SJCRH30 (cell line): ENCODE measurements at regions not wholly inside any gene's neighbourhood (a gene's known extent, or its start where the extent isn't known, plus 50 kb on each side); places are given as distances from the start of the nearest gene placed in this dataset.

Experiments
- DNase-seq, 2 experiments: peaks; one replicate each; pipeline ENCODE4 v3.0.0-alpha.2; 2015 to 2020
- H3K27ac ChIP-seq: fragments of 250-450 bp; sonication (Bioruptor Pico); 2 replicates; pipeline ENCODE4 v1.5.1; 2020; ENCODE audit warnings: mild to moderate bottlenecking, moderate library complexity
- H3K27me3 ChIP-seq: fragments of 250-450 bp; sonication (Bioruptor Pico); 2 replicates; pipeline ENCODE4 v1.5.1; 2020; ENCODE audit warnings: mild to moderate bottlenecking, moderate library complexity
- H3K36me3 ChIP-seq: fragments of 250-450 bp; sonication (Bioruptor Pico); 2 replicates; pipeline ENCODE4 v1.5.1; 2020; ENCODE audit warnings: mild to moderate bottlenecking, moderate library complexity
- H3K4me1 ChIP-seq: fragments of 250-450 bp; sonication (Bioruptor Pico); 2 replicates; pipeline ENCODE4 v1.5.1; 2020; ENCODE audit warnings: mild to moderate bottlenecking, moderate library complexity
- H3K4me3 ChIP-seq: fragments of 250-450 bp; sonication (Bioruptor Pico); 2 replicates; pipeline ENCODE4 v1.5.1; 2020; ENCODE audit warnings: mild to moderate bottlenecking, moderate library complexity
- H3K9me3 ChIP-seq: fragments of 250-450 bp; sonication (Bioruptor Pico); replicated peaks from 2 replicates; pipeline ENCODE4 v1.5.1; 2020; ENCODE audit warnings: mild to moderate bottlenecking, moderate library complexity

DNA sequence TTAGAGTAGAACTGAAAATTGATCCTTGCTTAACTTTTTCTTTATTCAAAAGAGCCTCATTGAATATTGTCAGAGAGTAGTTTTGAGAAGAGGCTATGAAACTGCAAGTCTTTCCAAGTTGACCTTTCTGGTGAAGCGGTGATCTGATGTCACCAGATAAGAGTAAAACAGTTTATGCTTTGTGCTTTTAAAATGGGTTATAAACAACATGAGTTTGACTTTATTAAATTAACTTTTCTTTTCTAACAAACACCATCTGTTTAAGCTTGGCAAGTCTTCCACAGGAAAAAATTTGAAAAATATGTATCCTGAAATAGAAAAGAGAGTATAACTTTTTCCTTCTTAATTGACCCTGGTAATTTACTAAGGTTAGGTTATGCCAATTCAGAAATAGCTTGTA is 408.7 kb upstream of the NOVA1 start:
- Histone ChIP-seq H3K36me3 (no peaks in the 10 kb centered on the region), H3K27me3 (no peaks in the 10 kb centered on the region), H3K4me3 (no peak overlapping the region), H3K27ac (no peak overlapping the region), H3K4me1 (no peaks in the 10 kb centered on the region), H3K9me3 (no peaks in the 10 kb centered on the region)
- no peak for DNase-seq

DNA sequence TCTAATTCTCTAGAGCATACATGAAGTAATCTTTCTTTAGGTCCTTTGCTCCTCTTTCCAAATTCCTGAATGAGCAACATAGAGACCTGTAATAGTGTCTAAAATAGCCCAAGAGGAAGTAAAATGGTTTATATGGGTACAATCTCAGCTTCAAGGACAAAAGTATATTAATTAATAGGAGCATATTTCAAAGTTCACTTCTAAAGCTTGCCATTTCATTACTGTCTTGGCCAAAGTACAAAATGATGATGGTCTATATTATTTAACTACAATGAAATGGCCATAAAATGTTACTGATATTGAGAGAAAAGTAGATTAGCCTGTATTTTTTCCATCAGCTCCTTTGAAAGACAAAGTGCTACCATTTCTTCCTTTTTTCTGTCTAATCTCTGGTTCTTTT is 410.4 kb upstream of the NOVA1 start:
- Histone ChIP-seq H3K9me3 (no peaks in the 10 kb centered on the region), H3K4me3 (no peak overlapping the region), H3K4me1 (no peaks in the 10 kb centered on the region), H3K36me3 (no peaks in the 10 kb centered on the region), H3K27ac (no peak overlapping the region), H3K27me3 (no peaks in the 10 kb centered on the region)
- DNase-seq: no peak

DNA sequence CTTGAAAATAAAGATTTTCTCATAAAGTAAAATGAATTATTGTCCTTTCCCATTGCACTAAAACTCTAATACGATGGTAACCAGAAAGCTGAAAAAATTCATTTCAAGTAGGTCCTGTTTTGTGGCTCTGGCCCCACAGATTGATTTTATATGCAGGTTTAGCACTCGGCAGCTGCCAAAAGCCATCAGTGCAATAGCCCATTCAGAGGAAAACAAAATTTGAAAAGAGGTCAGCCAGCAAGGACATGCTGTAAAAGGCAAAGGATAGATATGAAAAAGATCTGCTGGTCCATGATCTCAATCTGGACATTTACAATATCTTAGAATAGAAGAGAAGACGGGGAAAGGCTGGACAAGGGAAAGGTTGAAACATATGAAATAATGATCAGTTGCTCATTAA is 414.8 kb upstream of the NOVA1 start:
- no peak for DNase-seq
- Histone ChIP-seq H3K9me3 (no peaks in the 10 kb centered on the region), H3K27ac (no peak overlapping the region), H3K27me3 (no peaks in the 10 kb centered on the region), H3K4me1 (no peaks in the 10 kb centered on the region), H3K36me3 (no peaks in the 10 kb centered on the region), H3K4me3 (no peak overlapping the region)

DNA sequence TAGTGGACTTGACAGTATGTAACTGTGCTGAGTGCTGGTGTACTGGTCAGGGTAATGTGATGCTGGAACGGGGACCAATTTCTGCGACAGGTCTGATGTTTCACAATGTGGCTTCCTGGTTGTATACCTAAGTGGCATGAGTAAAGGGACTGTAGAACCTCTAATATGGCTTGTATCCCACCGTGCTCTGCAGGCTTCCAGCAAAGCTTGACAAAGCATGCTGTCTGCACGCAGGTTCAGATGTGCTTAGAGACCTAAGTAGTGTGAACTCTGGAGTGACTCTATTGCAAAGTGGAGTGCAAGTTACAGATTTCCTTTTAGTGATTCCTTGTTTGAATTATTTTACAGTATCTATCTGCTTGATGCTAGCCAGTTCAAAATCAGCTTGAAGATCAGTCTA is 415.8 kb upstream of the NOVA1 start:
- Histone ChIP-seq H3K36me3 (no peaks in the 10 kb centered on the region), H3K27ac (no peak overlapping the region), H3K27me3 (no peaks in the 10 kb centered on the region), H3K4me1 (no peaks in the 10 kb centered on the region), H3K4me3 (no peak overlapping the region), H3K9me3 (no peaks in the 10 kb centered on the region)
- DNase-seq: no peak

DNA sequence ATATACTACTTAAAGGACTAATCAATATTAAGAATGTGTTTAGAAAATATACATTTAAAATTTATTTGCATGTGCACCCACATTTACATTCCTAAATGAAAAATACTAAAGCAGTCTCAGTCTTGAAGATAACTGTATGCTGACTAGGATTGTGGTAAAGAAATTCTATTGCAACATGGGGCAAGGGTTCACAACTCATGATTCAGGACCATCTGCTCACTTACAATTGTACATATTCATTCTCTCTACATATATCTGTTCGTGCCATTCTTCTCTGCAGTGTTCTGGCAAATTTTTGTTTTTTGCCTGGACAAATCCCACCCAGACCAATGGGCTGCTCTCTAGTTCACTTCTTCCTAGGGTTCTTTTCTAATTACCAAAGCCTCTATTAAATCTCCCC is 417.2 kb upstream of the NOVA1 start:
- Histone ChIP-seq H3K9me3 (no peaks in the 10 kb centered on the region), H3K36me3 (no peaks in the 10 kb centered on the region), H3K4me1 (no peaks in the 10 kb centered on the region), H3K27me3 (no peaks in the 10 kb centered on the region), H3K27ac (no peak overlapping the region), H3K4me3 (no peak overlapping the region)
- DNase-seq: no peak

DNA sequence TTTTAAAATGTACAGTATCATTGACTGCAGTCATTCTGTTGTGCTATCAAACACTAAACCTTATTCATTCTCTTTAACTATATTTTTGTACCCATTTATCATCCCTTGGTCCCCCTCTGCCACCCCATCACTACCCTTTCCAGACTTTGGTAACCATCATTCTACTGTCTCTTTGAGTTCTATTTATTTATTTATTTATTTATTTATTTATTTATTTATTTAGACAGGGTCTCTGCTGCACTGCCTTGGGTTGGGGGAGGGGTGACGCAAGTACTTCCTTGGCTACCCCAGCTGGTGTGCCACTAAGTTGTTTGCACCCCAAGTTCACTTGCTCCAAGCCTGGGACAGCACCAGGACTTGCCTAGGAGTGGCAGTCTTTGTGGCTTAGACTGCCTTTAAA is 427.8 kb upstream of the NOVA1 start:
- no peaks in the 10 kb centered on the region for H3K4me1 ChIP-seq
- H3K36me3 ChIP-seq: no peaks in the 10 kb centered on the region
- no peak overlapping the region for H3K4me3 ChIP-seq
- no peaks in the 10 kb centered on the region for H3K9me3 ChIP-seq
- H3K27me3 ChIP-seq: no peaks in the 10 kb centered on the region
- H3K27ac ChIP-seq: no peak overlapping the region
- DNase-seq: no peak

DNA sequence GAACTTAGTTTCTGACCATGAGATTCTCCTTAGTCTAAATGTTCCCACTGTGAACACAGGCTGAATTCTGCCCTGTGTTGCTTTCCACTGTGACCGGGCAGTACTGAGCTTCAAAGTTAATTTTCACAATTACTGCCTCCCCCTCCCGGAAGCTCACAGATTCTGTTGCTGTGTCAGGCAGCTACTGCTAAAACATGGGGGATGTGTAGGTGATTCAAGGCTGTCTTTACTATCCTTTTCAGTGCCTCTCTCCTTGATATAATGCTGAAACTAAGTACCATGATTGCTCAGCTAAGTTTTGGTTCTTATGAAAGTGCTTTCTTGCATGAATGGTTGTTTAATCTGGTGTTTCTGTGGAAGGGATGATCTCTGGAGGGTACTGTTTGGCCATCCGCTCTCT is 428.3 kb upstream of the NOVA1 start:
- DNase-seq: no peak
- no peak overlapping the region for H3K4me3 ChIP-seq
- H3K27me3 ChIP-seq: no peaks in the 10 kb centered on the region
- H3K9me3 ChIP-seq: no peaks in the 10 kb centered on the region
- no peak overlapping the region for H3K27ac ChIP-seq
- H3K4me1 ChIP-seq: no peaks in the 10 kb centered on the region
- H3K36me3 ChIP-seq: no peaks in the 10 kb centered on the region

DNA sequence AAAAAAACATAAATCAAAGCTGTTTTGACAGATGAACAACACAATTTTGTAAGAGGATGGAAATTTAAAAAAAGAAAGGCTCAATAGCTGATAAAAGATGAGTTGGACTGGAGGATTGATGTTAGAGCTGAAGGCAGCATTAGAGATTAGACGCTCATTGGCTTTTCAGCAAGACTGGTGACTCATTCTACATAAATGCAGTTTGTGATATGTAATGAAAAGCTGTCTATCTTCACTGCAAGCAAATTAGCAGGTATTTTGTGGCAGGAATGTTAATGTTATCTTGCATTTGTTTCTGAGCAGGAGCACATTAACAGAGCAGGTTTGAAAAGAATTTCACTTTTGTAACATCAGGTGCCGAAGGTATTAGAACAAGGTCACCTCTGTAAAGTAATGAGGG is 442.7 kb upstream of the NOVA1 start:
- Histone ChIP-seq H3K36me3 (no peaks in the 10 kb centered on the region), H3K27ac (no peak overlapping the region), H3K4me3 (no peak overlapping the region), H3K9me3 (no peaks in the 10 kb centered on the region), H3K27me3 (no peaks in the 10 kb centered on the region), H3K4me1 (no peaks in the 10 kb centered on the region)
- no peak for DNase-seq

DNA sequence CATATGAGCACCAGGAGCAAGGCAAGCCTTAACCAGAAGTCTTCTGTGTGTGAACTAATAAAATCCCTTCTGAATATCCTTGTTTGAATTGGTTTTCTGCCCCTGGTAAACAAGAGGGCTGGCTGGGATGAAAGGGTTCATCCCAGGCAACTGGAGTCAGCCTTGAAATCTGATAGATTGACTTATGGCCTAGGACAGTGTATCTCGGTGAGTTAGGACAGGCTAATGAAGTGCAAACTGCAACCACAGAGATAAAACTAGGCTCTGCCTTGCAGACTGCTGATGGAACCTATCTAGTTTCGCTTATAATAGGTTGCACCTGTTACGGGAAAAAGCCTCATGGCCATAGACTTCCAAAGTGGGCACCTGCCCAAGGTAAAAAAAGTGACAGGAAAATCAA is 451.9 kb upstream of the NOVA1 start:
- no peak for DNase-seq
- Histone ChIP-seq H3K36me3 (no peaks in the 10 kb centered on the region), H3K9me3 (no peaks in the 10 kb centered on the region), H3K4me1 (no peaks in the 10 kb centered on the region), H3K27ac (no peak overlapping the region), H3K27me3 (no peaks in the 10 kb centered on the region), H3K4me3 (no peak overlapping the region)

DNA sequence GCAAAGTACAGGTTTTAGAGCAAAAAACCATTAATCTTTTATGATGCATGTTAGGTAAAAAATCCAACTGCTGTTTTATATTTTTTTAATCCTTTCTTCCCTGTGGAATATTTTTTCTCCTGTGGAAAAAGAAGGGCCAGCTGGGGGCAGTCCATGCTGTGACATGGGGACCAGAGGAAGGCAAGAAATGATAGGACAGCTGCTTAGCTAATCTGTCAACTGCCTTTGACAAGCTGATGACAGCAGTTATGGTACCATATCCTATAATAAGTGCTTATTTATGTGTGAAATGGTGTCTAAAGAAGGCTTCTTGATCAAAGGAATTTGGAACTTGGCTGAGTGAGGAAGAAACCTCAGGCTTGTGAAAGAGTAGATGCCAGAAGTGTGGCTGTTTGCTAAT is 452.4 kb upstream of the NOVA1 start:
- H3K4me1 ChIP-seq: no peaks in the 10 kb centered on the region
- H3K27me3 ChIP-seq: no peaks in the 10 kb centered on the region
- no peaks in the 10 kb centered on the region for H3K36me3 ChIP-seq
- H3K9me3 ChIP-seq: no peaks in the 10 kb centered on the region
- peak in 1 of 2 experiments; percentile 5 for DNase-seq
- H3K27ac ChIP-seq: no peak overlapping the region
- no peak overlapping the region for H3K4me3 ChIP-seq

DNA sequence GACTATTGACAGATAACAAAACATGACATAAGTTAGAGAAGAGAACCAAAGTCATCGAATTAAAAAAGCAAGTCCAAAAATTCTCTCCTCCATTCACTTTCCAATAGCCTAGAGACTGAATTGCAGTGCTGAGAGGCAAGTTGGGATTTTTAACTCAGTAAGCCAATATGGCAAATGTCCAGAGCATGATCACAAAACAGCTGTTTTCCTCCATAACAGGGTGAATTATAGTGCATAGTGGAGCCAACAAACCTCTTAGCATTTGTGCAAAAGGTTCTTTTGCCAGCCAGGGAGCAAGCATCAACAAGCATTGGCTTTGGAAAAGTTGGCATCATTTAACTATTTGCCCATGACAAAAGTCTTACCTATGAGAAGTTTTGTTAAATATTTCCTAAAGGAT is 458.8 kb upstream of the NOVA1 start:
- Histone ChIP-seq H3K27me3 (no peaks in the 10 kb centered on the region), H3K4me3 (no peak overlapping the region), H3K9me3 (no peaks in the 10 kb centered on the region), H3K36me3 (no peaks in the 10 kb centered on the region), H3K27ac (no peak overlapping the region), H3K4me1 (no peaks in the 10 kb centered on the region)
- peak in 1 of 2 experiments; percentile 13 for DNase-seq

DNA sequence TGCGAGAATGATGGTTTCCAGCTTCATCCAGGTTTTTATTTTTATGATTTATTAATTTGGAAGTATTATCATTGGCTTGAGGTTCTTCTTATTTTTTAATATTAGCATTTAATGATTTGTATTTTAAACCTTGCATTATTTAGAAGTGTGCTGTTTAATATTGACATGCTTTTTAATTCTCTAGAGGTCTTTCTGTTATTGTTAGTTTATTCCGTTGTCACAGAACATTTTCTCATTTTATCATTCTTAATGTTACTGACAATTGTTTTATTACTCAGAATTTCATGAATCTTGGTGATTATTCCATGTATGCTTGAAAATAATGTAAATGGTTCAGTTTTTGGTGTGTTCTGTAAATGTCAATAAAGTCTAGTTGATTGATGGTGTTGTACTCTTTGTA is 463.5 kb upstream of the NOVA1 start:
- Histone ChIP-seq H3K4me3 (no peak overlapping the region), H3K27me3 (no peaks in the 10 kb centered on the region), H3K4me1 (no peaks in the 10 kb centered on the region), H3K27ac (no peak overlapping the region), H3K36me3 (no peaks in the 10 kb centered on the region), H3K9me3 (no peaks in the 10 kb centered on the region)
- no peak for DNase-seq

DNA sequence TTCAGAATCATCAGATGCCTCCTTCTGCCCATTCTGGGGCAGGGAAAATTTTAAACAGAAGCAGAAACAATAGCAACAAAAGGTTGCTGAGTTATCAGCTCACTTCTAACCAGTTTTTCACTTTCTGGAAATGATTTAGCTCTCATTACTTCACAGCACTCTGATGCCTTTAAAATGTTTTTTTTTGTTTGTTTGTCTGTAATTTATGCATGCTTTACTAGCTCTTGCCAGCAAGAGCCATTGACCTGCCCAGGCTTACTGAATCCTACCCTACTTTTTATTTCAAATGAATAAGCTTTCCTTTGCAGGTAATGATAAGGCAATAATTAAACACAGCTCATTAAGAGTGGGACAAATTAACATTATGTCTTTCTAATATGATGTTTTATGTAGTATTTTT is 466.1 kb upstream of the NOVA1 start:
- no peak overlapping the region for H3K4me3 ChIP-seq
- no peaks in the 10 kb centered on the region for H3K4me1 ChIP-seq
- no peak overlapping the region for H3K27ac ChIP-seq
- DNase-seq: no peak
- H3K27me3 ChIP-seq: no peaks in the 10 kb centered on the region
- H3K9me3 ChIP-seq: no peaks in the 10 kb centered on the region
- H3K36me3 ChIP-seq: no peaks in the 10 kb centered on the region

DNA sequence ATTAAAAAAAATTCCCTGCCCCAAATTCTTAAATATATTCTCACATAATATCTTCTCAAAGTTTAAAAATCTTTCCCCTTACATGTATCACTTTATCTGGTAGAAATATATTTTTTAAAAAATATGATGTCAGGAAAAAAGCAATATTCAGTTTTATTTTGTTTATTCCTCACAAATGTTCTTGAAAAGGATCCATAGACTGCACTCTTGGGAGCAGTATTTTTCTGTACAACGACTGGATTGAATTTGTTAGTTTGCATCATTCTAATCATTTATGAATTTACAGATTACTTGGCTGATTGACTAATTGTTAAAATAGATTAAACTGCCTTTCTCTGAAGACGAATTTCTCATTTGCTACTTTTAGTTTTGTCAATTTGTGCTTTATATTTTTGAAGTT is 468.1 kb upstream of the NOVA1 start:
- no peak for DNase-seq
- Histone ChIP-seq H3K27me3 (no peaks in the 10 kb centered on the region), H3K36me3 (no peaks in the 10 kb centered on the region), H3K27ac (no peak overlapping the region), H3K4me1 (no peaks in the 10 kb centered on the region), H3K4me3 (no peak overlapping the region), H3K9me3 (no peaks in the 10 kb centered on the region)

DNA sequence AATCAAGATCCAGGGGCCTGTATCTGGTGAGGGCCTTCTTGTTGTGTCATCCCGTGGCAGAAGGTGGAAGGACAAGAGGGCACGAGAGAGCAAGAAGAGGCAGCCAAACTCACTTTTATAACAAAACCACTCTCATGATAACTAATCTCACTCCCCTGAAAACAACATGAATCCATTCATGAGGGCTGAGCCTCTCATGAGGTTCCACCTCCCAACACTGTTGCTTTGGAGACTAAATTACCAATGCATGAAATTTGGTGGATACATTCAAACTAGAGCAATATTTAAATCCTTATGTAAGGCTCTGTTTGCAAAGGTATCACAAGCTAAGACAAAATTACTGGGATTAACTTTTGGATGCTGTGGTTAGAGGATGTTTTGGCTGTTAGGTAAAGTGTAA is 470.1 kb upstream of the NOVA1 start:
- no peaks in the 10 kb centered on the region for H3K27me3 ChIP-seq
- H3K36me3 ChIP-seq: no peaks in the 10 kb centered on the region
- no peak overlapping the region for H3K27ac ChIP-seq
- no peak overlapping the region for H3K4me3 ChIP-seq
- H3K4me1 ChIP-seq: no peaks in the 10 kb centered on the region
- H3K9me3 ChIP-seq: no peaks in the 10 kb centered on the region
- no peak for DNase-seq

DNA sequence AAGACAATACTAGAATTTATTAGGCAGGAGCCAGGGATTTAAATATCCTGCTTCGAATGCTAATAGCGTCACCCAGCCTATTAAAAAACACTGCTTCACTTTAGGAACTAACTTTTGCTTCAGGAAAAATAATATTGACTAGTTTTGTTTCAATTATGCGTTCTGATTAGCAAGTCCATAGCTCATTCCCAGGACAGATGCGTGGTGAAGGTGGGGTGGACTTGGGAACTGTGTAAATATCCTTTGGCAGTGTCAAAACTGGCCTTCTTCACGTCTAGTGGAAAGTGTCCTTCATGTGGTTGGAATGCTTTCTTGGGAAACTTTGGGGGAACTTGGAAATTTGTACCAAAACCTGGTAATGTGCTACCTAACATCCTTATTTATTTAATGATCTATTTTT is 474.8 kb upstream of the NOVA1 start:
- DNase-seq: no peak
- Histone ChIP-seq H3K27me3 (no peaks in the 10 kb centered on the region), H3K36me3 (no peaks in the 10 kb centered on the region), H3K27ac (no peak overlapping the region), H3K9me3 (no peaks in the 10 kb centered on the region), H3K4me3 (no peak overlapping the region), H3K4me1 (peaks cover 3% of the 10 kb centered on the region; the same call in 1 of the 2 replicates)

DNA sequence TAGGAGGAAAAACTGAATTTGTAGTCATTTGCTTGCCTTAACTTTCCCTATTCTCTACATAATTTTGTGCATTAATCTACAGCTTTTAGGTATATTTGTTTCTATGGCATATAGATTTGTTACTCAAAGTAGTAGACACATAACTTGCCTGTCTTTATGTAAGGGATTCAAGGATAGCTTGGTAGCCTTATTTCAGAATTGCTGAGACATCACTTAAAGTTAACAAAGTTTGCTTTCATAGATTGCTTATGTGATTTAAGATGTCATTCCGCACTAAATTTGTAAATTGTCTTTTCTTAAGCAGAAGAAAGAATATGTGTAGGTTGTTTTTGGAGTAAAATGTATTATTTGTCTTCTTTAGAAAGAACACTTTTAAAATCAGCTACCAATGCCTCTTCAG is 477.7 kb upstream of the NOVA1 start:
- no peak overlapping the region for H3K4me3 ChIP-seq
- H3K27me3 ChIP-seq: no peaks in the 10 kb centered on the region
- DNase-seq: no peak
- H3K36me3 ChIP-seq: no peaks in the 10 kb centered on the region
- H3K27ac ChIP-seq: no peak overlapping the region
- H3K4me1 ChIP-seq: peaks cover 3% of the 10 kb centered on the region; the same call in 1 of the 2 replicates
- H3K9me3 ChIP-seq: no peaks in the 10 kb centered on the region
